ENCODE measurements at regions not wholly inside any gene's neighbourhood (a gene's known extent, or its start where the extent isn't known, plus 50 kb on each side); places are given as distances from the start of the nearest gene placed in this dataset.

GRCh38 chr11:90912631-90913030 lies 689.8 kb upstream of the CHORDC1 start:
- Histone ChIP-seq H3K4me1 (no peaks in the 10 kb centered on the region), H3K27me3 (no peaks in the 10 kb centered on the region), H3K9me3 (no peaks in the 10 kb centered on the region), H3K27ac (no peak overlapping the region), H3K36me3 (replicated peaks in 1 of 2; ENCODE audit: insufficient read depth in 1 of 2, low read depth in 2 of 2) (no peaks in the 10 kb centered on the region), H3K4me3 (no peak overlapping the region)
- intact Hi-C loops (cut with DNase I), result no loop called here
- no peak for TF ChIP-seq CTCF (IDR thresholded peaks at IDR 0.05)
- no peak for TF ChIP-seq POLR2A (IDR thresholded peaks at IDR 0.05)
- DNase-seq, result no peak
- no peak for ATAC-seq
- WGBS, 2 donors, result 67 to 74% methylated on average over 5 of the region's 5 CpGs

GRCh38 chr11:90911192-90911591 lies 688.3 kb upstream of the CHORDC1 start:
- TF ChIP-seq POLR2A (IDR thresholded peaks at IDR 0.05) (no peak), CTCF (IDR thresholded peaks at IDR 0.05) (no peak)
- Histone ChIP-seq H3K27me3 (no peaks in the 10 kb centered on the region), H3K27ac (no peak overlapping the region), H3K4me3 (no peak overlapping the region), H3K9me3 (no peaks in the 10 kb centered on the region), H3K4me1 (no peaks in the 10 kb centered on the region), H3K36me3 (replicated peaks in 1 of 2; ENCODE audit: insufficient read depth in 1 of 2, low read depth in 2 of 2) (no peaks in the 10 kb centered on the region)
- WGBS, 2 donors, result 57 to 69% methylated on average over 2 of the region's 2 CpGs
- intact Hi-C loops (cut with DNase I), result no loop called here
- ATAC-seq (no peak), DNase-seq (no peak)

- TF ChIP-seq POLR2A (IDR thresholded peaks at IDR 0.05) (no peak), CTCF (IDR thresholded peaks at IDR 0.05) (no peak)
- Histone ChIP-seq H3K4me1 (no peaks in the 10 kb centered on the region), H3K36me3 (replicated peaks in 1 of 2; ENCODE audit: insufficient read depth in 1 of 2, low read depth in 2 of 2) (no peaks in the 10 kb centered on the region), H3K27ac (no peak overlapping the region), H3K9me3 (no peaks in the 10 kb centered on the region), H3K4me3 (no peak overlapping the region), H3K27me3 (no peaks in the 10 kb centered on the region)
- WGBS, 2 donors, result 34 to 74% methylated on average over 3 of the region's 3 CpGs
- intact Hi-C loops (cut with DNase I), result no loop called here
- no peak for DNase-seq
- ATAC-seq, result no peak
Observed at GRCh38 chr11:90908074-90908473, 685.2 kb upstream of the CHORDC1 start.

GRCh38 chr11:90895850-90896249 lies 673.0 kb upstream of the CHORDC1 start:
- no peak for ATAC-seq
- Histone ChIP-seq H3K9me3 (no peaks in the 10 kb centered on the region), H3K27ac (no peak overlapping the region), H3K36me3 (replicated peaks in 1 of 2; ENCODE audit: insufficient read depth in 1 of 2, low read depth in 2 of 2) (no peaks in the 10 kb centered on the region), H3K4me3 (no peak overlapping the region), H3K4me1 (no peaks in the 10 kb centered on the region), H3K27me3 (no peaks in the 10 kb centered on the region)
- TF ChIP-seq CTCF (IDR thresholded peaks at IDR 0.05) (no peak), POLR2A (IDR thresholded peaks at IDR 0.05) (no peak)
- intact Hi-C loops (cut with DNase I), result no loop called here
- DNase-seq, result no peak

GRCh38 chr11:90890347-90890746 lies 667.5 kb upstream of the CHORDC1 start:
- Histone ChIP-seq H3K9me3 (no peaks in the 10 kb centered on the region), H3K36me3 (replicated peaks in 1 of 2; ENCODE audit: insufficient read depth in 1 of 2, low read depth in 2 of 2) (no peaks in the 10 kb centered on the region)
- TF ChIP-seq POLR2A (IDR thresholded peaks at IDR 0.05) (no peak), CTCF (IDR thresholded peaks at IDR 0.05) (no peak)

More at GRCh38 chr11:90890347-90890746, 667.5 kb upstream of the CHORDC1 start:
- no peak for DNase-seq
- Histone ChIP-seq H3K4me3 (no peak overlapping the region), H3K27ac (no peak overlapping the region), H3K4me1 (no peaks in the 10 kb centered on the region), H3K27me3 (no peaks in the 10 kb centered on the region)
- ATAC-seq, result no peak
- intact Hi-C loops (cut with DNase I), result no loop called here

Measured in body of pancreas (tissue), 4 donors.